HG03064 (cell line): ENCODE measurements at regions not wholly inside any gene's neighbourhood (a gene's known extent, or its start where the extent isn't known, plus 50 kb on each side); places are given as distances from the start of the nearest gene placed in this dataset.

Experiments
- ATAC-seq: cut with Tn5 transposase; IDR thresholded peaks from one replicate; pipeline ENCODE4 v1.9.1; 2021; ENCODE audit warnings: low read depth; ENCODE audit not compliant: unreplicated experiment

DNA sequence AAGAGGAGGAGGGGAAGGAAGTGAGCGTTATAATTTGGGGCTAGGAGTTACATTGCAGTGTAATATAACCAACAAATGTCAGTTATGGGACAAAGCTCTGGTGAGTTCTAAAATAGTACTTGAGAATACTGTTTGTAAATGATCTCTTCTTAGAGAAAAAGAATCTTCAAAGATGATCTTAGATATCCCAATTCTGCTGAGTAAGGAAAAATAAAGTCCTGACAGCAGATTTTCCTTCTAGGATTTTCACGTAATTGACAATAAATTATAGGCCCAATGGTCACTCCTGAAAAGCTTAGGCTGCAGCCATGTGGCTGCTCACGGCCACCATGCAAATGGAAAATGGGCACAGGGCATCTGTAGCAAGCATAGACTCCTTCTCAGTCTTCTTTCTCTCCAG, 241.6 kb downstream of the SIPA1L2 start:
- no peak for ATAC-seq

DNA sequence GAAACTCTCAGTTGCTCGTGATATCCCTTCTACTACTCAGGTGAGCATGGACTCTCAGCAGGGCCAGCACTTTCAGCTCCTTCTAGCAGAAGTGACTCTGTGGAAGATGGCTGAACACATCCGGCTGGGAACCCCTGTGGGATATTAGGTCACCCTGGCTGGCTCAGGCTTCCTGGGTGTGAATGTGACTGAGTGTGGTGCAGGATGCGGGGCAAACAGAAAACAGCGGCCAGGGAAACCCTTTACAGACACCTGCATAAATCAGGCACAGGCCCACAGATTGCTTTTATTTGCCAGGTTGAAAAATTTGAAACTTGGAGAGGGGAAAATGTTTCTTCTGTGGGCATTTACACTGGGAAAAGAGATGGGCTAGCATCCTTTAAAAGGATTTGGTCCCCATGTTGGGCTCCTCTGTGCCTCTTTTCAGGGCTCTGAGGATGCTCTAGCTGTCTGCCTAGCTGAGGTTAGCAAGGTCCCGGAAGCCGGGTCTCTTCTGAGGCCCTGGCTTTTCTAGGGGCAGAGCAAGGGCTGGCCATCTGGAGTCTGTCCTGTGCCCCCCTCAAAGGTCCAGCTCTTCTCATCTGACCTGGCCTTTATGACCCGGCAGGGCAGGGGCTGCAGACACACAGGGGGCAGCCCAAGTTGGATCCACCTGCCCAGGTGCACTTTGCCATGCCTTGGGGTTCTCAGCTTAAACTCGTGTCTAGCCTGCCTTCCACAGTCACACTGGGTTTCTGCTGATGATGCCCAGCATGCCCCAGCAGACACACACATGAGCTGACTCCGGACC, 243.0 kb downstream of the SIPA1L2 start:
- ATAC-seq = no peak

DNA sequence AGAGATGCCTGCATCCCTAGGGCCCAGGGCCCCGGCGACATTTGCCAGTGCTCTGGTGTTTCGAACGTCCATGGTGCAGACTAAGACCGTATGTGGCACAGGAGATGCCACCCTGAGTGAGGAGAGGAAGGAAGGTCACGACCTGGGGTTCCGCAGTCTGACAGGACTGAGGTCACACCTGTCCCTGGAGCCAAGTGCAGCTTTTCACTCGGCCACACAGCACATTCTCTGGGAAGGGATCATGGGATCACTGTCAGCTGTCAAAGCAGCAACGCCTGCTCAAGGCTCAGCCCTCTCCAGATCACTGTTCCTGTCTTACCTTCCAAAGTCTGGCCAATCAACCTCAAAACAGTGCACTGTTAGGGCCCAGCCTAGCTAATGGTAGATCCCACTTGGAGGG, 243.6 kb downstream of the SIPA1L2 start:
- ATAC-seq = no peak

DNA sequence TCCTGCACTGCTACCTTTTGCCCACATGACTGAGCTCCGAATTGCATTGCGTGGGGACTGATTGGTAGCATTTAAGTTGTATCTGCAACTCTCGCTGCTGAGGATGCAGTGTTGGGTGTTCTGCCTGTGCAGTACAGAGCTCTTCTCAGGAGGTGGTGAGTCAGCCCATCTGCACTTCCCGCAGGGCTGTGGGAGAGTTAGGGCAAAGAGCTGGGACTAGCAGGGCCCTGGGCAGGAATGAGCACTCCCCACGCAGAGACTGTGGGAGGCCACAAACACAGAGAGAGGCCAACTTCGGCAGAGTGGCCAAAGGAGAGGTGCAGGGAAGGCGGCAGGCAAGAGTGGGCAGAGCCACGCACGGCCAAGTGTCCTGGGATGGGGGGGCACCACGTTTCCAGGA, 244.7 kb downstream of the SIPA1L2 start:
- ATAC-seq = no peak

DNA sequence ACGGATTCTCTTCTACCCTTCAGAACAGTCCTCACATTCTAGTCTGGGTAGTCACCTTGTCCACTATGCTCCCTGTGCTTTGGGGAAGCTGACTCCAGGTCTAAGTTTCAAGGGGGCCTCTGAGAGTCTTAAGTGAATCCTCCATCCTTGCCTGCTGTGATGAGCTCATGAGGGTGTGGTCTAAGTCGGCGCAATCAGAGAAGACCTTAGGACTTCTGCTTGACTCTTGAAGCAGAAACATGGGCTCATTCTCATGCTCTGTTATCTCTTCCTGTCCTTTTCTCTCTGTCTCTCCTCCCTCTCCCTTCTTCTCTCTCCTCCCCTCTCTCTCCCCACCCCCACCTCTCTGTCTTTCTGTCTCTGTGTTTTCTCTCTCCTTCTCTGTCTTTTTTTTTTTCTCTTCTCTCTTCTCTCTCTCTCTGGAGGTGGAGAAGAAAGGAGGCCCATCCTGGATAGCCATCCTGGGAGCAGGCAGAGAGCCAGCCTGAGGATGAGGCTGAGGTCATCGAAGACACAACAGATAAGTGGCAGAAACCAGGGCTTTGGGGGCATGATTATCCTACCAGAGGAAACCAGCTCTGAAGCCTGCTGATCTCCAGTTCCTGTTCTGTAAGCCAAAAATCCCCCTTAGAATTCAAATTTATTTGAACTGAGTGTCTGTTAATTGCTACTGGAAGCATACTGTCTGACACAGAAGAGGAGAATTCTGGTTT, 245.6 kb downstream of the SIPA1L2 start:
- ATAC-seq = no peak

DNA sequence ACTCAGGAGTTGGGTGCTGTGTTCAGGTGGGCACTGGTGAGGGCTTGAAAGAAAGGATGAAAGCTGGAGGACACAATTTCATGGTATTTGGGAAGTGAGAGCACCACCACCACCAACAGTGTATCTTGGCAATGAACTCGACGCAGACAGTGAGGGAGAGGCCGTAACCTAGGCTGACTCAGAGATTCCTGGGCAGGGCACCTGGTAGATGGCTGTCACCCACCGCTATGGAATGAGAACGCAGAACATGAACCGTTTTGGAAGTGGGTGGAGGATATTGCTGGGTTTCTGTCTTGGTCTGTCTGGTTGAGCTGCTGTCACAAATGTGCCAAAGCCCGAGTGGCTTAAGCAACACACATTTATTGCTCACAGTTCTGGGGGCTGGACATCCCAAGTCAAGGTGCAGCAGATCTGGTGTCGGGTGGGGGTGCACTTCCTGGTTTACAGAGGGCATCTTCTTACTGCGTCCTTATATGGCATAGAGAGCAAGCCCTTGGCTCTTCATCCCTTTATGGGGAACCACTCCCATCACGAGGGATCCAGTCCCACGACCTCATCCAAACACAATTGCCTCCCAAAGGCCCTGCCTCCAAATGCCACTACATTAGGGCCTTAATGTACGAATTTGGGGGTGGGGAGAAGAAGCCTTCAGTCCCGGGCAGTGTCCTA, 246.3 kb downstream of the SIPA1L2 start:
- ATAC-seq = no peak

DNA sequence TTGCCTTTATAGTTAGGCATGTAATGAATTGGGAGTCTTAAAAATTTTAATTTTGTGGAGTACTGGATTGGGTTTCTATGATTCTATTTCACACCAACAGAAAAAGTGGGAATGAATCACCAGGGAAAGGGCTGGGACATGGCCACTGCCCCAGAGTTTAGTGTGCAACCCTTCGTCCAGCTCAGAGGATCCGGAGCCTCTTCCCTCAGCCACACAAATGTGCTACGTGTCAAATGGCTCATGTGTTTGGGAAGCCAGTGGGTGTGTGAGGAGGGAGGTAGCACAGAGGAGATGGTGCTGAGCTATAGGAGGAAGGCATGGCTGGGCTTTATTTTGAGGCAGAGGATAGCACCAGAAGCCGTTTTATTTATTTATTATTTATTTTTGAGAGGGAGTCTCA, 247.3 kb downstream of the SIPA1L2 start:
- no peak for ATAC-seq

DNA sequence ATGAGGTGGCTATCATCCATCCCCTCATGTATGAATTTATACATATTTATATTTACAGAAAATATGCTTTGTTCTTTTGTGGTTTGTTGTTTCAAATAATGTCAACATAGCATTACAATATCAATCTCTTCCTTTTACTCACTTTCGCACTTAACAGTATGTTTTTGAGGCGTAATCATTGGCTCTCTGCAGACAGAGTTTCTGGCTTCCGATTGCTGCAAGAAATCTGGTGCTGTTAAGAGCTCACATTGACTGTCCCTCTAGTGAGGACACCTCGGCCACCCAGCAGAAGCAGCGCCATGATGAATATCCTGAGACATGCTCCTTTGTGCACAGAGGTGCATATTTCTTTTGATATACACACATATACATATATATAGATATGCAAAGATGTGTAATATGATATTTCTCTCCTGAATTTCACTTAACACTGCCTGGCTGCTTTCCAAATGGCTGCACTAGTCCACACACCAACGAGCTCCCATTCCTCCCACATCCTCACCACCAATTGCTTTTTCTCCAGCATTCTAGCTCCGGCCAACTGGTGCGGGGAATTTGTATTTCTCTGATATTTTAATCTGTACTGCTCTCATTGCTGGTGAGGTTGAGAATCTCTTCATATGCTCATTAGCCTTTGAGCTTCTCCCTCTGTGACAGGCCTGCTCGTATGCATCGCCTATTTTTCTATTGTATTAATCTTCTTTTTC, 248.4 kb downstream of the SIPA1L2 start:
- no peak for ATAC-seq

DNA sequence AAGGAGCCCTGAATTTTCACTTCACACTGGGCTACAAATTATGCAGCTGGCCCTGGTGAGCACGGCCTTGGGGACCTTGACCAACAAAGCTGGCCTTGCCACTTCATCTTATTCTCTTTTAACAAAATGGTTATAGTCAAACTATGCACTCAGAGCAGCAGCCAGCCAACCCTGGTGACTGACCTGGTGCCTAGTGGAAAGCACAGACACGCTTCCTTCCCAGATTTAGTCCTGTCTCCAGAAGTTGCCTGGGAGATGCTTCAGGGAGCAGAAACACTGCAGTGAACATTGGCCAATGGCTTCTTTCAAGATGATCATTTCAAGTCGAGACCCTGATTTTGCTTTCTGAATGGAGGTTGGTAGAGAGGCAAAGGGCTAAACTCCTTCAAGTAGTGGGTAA, 249.3 kb downstream of the SIPA1L2 start:
- no peak for ATAC-seq

DNA sequence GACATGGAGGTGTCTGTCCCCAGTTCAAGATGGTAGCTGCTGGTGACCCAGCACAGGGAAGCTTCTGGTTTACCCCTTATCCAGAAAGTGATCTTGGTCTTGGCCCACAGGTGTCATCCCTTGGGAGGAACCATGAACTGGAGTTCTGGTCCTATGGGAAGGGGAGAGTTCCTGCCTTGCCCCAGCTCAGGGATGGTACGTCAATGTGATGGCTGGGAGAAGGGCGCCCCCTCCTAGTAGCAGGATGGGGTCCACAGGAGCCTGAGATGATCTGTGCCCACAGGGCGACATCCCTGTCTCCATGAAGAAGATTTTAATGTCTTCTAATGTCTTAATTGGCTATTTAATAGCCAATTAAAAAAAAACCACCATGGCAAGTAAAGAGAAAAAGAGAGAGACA, 249.8 kb downstream of the SIPA1L2 start:
- no peak for ATAC-seq

DNA sequence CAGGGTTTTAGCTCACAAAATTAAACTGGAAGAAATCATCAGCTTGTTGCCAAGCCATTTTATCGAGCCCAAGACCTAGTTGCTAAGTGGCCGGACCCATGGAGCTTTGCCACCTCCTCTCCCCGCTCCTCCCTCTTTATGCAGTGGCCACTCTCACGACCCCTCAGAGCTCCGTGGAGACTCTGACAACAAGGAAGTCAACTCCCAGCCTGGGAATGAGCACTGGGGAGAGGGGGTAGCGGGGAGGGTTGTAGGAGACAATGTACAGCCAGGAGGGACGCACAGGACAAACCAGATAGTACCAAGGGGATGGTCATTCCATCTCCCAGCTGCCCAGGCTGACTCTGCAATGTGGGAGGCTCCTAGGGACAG, 250.9 kb downstream of the SIPA1L2 start:
- ATAC-seq = no peak

DNA sequence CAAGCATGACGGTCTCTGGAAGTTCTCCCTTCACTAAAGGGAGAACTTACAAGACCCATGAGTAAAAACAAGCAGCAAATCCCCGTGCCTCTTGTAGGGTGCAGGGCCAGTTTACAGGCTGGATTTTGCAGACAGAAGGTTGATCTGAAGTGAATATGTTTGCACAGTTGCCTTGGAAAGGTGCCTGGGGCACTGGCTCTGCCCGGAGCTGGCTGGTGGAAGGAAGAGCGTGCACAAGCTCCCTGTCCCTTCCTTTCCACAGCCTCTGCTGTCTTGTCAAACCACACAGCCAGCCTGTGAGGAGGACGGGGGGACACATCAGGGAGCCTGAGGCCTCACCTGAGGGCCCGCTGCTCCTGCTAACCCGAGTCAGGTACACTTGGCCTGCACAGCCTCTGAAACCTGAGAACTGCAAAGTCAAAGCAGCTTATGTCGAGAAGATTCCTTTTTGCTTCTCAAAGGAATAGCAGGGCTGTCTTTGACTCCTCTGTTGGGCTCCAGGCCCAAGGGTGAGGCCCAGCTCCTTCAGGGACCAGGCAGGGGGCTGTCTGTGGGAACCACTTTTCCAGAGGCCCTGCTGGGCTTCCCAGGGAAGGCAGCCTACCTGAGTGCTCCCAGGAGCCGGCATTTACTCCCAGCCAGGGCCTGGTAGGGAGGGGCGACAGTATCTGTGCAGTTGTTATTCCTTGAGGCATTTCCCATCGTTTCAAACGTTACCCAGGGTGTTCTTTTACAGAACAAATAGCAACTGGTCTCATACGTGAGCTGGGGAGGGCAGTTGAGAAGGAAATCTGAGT, 251.5 kb downstream of the SIPA1L2 start:
- no peak for ATAC-seq

DNA sequence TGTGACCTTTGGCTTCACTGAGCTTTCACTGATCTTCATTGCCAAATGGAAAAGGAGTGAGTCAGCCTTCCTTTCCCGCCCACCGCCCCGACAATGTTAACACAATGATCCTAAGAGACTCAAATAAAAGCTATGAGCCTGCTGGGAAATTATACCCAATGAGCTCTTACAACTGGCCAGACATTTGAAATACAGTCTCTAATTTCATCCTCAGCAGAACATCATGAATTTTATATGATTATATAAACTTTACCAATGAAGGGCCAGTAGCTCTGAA, 252.5 kb downstream of the SIPA1L2 start:
- ATAC-seq = no peak

DNA sequence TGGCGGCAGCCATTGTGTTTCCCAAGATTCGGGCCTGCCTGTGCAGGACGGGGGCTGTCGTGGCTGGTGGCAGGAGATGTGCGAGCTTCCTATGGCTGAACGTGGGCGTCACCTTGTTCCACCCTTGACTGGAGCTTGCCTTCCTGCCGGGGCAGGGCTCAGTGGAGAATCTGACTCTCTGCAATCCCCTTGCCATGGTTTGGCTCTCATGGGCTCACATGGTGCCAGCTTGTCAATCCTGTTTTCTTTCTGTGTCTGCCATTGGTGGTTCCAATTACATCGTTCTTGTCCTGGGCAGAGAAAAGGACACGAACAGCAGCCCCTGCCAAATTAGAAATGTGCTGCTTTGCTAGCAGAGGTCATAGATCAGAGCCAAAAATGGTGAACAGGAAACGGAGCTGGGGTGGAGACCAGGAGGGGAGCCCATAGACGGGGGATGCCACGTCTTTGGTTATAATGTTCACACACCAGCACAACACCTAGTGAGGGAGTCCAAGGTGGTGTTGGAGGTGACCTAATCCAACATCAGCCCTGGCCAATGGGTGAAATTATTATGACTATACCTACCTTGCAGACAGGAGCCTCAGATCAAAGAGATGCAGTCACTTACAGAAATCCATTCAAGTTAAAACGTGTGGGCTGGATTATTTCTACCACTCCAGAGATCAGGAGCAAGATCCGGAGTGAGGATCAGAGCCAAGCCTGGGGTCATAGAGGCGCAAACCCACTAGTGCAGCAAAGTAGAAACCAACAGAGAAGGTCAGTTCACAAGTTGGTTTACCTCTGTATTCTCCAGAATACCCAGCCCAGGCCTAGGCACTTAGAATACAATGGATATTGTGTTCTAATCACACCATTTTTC, 253.1 kb downstream of the SIPA1L2 start:
- ATAC-seq = no peak

DNA sequence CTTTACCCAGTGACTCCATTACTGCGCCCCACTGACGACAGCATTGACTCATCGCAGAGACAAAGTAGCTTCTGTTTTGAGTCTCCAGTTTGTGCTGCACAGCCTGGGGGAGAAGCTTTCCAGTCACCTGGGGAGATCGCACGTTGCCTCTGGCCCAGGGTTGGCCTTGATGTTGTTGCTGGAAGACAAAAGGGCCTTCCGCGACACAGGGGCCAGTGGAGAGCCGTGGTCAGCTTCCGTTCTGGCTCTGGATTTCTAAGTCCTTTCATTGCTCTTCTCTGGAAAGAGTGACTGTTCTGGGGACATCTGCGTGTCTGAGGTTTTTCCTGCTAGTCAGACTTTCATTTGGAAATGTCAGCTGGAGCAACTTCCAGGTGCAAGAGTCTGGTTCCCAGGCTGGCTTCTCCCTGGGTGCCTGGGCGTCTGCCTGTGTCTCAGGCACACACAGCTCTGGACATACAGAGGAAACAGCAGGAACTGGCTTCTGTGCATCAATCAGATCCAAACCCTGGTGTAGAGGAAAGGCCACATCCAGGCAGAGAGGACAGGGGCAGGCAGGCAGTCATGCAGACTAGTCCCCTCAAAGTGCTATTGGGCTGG, 257.0 kb downstream of the SIPA1L2 start:
- no peak for ATAC-seq

DNA sequence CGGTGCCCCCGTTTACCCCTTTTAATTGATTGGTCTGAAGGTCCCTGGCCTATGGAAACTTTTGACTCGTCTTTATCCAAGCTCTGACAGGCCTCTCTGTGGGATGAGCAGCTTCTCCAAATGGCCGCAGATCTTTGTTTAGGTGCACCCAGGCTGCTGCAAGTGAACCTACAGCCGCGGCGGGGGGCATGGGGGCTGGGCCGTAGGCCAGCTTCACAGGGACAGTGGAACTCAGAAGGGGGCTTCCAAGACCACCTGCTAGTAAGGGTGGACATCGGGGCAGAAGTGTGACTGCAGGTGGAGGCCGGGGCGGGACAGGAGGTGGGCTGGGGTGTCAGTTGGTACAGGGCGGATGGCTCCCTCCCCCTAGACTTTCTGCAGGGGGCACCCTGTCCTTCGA, 257.5 kb downstream of the SIPA1L2 start:
- ATAC-seq = no peak

DNA sequence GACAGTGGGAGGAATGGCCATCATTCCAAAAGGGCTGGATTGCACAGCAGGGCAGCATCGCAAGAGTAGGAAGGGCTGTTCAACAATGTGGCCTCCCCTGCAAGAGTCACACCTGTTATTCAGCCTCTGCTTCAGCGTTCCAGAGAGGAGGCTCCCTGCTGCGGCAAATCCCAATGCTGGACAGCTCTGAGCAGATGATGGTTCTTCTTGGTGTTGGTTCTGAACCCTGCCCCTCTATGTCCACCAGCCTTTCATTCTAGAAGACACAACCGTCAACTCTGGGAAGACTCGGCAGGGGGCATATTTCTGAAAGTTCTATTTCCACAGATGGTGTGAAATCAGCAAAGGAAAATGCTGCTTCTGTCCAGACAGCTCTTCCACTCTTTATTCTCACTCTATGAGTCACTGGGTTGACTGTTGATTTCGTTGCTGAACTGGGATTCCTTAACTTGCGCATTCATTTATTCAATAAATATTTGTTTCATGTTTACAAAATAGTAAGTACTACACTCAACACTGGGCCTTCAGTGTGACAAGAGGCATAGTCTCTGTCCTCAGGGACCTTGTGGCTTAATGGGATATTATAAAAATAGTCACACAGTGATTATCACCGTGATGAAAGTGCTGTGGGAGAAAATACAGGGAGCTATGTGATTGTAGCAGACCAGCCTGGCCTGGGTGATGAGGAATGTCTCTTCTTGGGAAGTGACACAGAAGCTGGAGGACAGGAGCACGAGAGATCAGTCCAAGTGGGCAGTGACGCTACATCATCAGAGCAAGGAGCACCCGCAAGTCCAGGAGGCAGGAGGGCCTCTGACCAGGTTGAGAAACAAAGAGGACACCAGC, 260.3 kb downstream of the SIPA1L2 start:
- ATAC-seq = no peak

DNA sequence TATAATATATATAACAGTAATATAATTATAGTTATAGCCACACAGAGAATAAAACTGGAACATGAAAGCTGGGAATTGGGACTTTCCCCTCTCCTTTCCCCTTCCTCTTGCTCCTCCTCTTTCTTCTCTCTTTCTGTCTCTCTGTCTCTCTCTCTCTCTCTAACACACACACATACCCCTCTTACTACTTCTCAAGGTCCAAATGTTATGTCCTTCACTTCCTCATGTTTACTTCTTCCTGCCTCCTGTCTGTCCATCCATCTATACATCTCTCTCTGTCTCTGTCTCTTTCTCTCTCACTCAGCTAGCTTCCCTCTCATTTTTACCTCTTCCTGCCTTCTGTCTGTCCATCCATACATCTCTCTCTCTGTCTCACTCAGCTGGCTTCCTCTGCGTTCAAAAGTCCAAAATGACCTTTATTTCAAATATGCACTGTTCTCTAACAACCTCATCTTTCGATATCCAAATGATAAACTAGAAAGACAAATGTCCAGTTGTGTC, 261.1 kb downstream of the SIPA1L2 start:
- no peak for ATAC-seq
